K562 (cell line): ENCODE measurements at regions not wholly inside any gene's neighbourhood (a gene's known extent, or its start where the extent isn't known, plus 50 kb on each side); places are given as distances from the start of the nearest gene placed in this dataset.
"Not testable (repeated sequence)": the region's sequence is repeated elsewhere in the genome, so short reads cannot be mapped to it uniquely, and the experiment has no call there.

ENCODE experiments used
- ATAC-seq: fragments of 200-7000 bp; cut with Tn5 transposase; 3 replicates; pipeline ENCODE4 v1.9.1; 2020; ENCODE audit warnings: moderate library complexity
- BruUV-seq: library from RNA; stranded (reverse); fragments of 400-500 nt; replicated peaks from 2 replicates; lab custom pipeline; 2021; lab: Mats Ljungman, UMichigan
- CTCF ChIA-PET: fragments of 300-600 bp; formaldehyde crosslinking; extraction: SDS; loops from one replicate; lab custom pipeline; 2021; ENCODE audit warnings: low intra/inter-chr PET ratio; lab: Yijun Ruan, JAX
- POLR2A ChIA-PET: fragments of 300-600, 350-650 bp; sonication (Branson Sonifier 250); formaldehyde crosslinking; extraction: SDS; loops from one replicate; lab custom pipeline; 2021; ENCODE audit warnings: antibody characterized with exemption, inconsistent platforms; lab: Yijun Ruan, JAX
- DNase-seq, 4 experiments: peaks; one replicate each; pipeline versions ENCODE4 v3.0.0 to v3.0.0-alpha.2; 2011 to 2018; ENCODE audit warnings: low spot score in 3 of 4, mixed read lengths in 3 of 4; ENCODE audit errors: extremely low read depth in 1 of 4
- FAIRE-seq: peaks from 2 replicates; lab custom pipeline; 2011; peaks lifted over from hg19 to GRCh38; lab: Jason Lieb, UNC
- H2AFZ ChIP-seq: 2 replicates; pipeline ENCODE4 v1.6.0; 2011; ENCODE audit warnings: low read depth, low read length, control low read depth, inconsistent platforms
- H3K27ac ChIP-seq: fragments of 200-600 bp; 3 replicates; pipeline ENCODE4 v1.8.0; 2011; ENCODE audit warnings: low read depth, mild to moderate bottlenecking, control low read depth, inconsistent platforms, low read length, moderate library complexity, mixed read lengths; ENCODE audit errors: extremely low read depth
- H3K27me3 ChIP-seq, 2 experiments: fragments of 300-600 bp in 1 of 2; 2 replicates in 1 of 2; 3 replicates in 1 of 2; pipeline versions ENCODE4 v1.6.0 to v1.8.0; 2011; ENCODE audit warnings: inconsistent platforms in 2 of 2, low read length in 2 of 2, mild to moderate bottlenecking in 1 of 2, mixed read lengths in 1 of 2, moderate library complexity in 1 of 2; ENCODE audit not compliant: control insufficient read depth in 2 of 2, insufficient read depth in 2 of 2
- H3K36me3 ChIP-seq: fragments of 300-600 bp; 3 replicates; pipeline ENCODE4 v1.8.0; 2011; ENCODE audit warnings: mild to moderate bottlenecking, low read length, inconsistent platforms; ENCODE audit not compliant: control insufficient read depth, insufficient read depth
- H3K4me1 ChIP-seq, 2 experiments: fragments of 200-600 bp in 1 of 2; replicated peaks in 1 of 2; 2 replicates in 1 of 2; 3 replicates in 1 of 2; pipeline versions ENCODE4 v1.5.1 to v1.8.0; 2011; ENCODE audit warnings: inconsistent platforms in 2 of 2, low read length in 2 of 2, mild to moderate bottlenecking in 1 of 2, mixed read lengths in 1 of 2, moderate library complexity in 1 of 2; ENCODE audit not compliant: control insufficient read depth in 2 of 2, insufficient read depth in 2 of 2
- H3K4me2 ChIP-seq: 2 replicates; pipeline ENCODE4 v1.6.1; 2011; ENCODE audit warnings: low read length, control low read depth, inconsistent platforms, mixed read lengths; ENCODE audit not compliant: insufficient read depth
- H3K4me3 ChIP-seq: fragments of 200-600 bp; sonication (generic), shearing (Covaris generic); 2 replicates; pipeline ENCODE4 v1.5.1; 2016; ENCODE audit warnings: control low read depth, inconsistent platforms
- H3K79me2 ChIP-seq: fragments of 200-600 bp; 3 replicates; pipeline ENCODE4 v1.8.0; 2011; ENCODE audit warnings: low read length, inconsistent platforms; ENCODE audit not compliant: control insufficient read depth, insufficient read depth
- H3K9ac ChIP-seq, 2 experiments: 2 replicates each; pipeline versions ENCODE4 v1.6.0 to v1.6.1; 2011; ENCODE audit warnings: low read depth in 2 of 2, low read length in 2 of 2, control low read depth in 1 of 2, inconsistent platforms in 1 of 2, mild to moderate bottlenecking in 1 of 2, mixed read lengths in 1 of 2; ENCODE audit not compliant: insufficient read depth in 1 of 2
- H3K9me1 ChIP-seq: one replicate; pipeline ENCODE4 v1.6.0; 2011; ENCODE audit warnings: inconsistent platforms, mild to moderate bottlenecking, low read length, moderate library complexity; ENCODE audit not compliant: control insufficient read depth, insufficient read depth
- H3K9me3 ChIP-seq: replicated peaks from 2 replicates; pipeline ENCODE4 v1.5.1; 2011; ENCODE audit warnings: low read depth, low read length, inconsistent platforms; ENCODE audit not compliant: control insufficient read depth, insufficient read depth
- H4K20me1 ChIP-seq: replicated peaks from 2 replicates; pipeline ENCODE4 v1.6.1; 2011; ENCODE audit warnings: low read length, inconsistent platforms, mixed read lengths; ENCODE audit not compliant: control insufficient read depth, insufficient read depth
- ADNP ChIP-seq: fragments of 200-800 bp; sonication (Bioruptor generic); IDR thresholded peaks from 2 replicates; pipeline ENCODE4 v1.6.1; 2016; ENCODE audit warnings: missing genetic modification characterization, missing compliant biosample characterization
- ARID1B ChIP-seq: fragments of 450-650 bp; IDR thresholded peaks from 2 replicates; pipeline ENCODE4 v1.6.1; 2016; ENCODE audit warnings: antibody characterized with exemption, mild to moderate bottlenecking, inconsistent platforms
- CREB5 ChIP-seq: fragments of 250-450 bp; sonication (Bioruptor Pico); IDR thresholded peaks from 2 replicates; pipeline ENCODE4 v1.5.0; 2020; ENCODE audit warnings: mild to moderate bottlenecking
- TBL1XR1 ChIP-seq, 2 experiments: IDR thresholded peaks; 2 replicates each; pipeline ENCODE4 v1.6.1; 2012; ENCODE audit warnings: improper control_type of control experiment in 2 of 2, low read length in 2 of 2, mild to moderate bottlenecking in 1 of 2
- ZNF384 ChIP-seq: IDR thresholded peaks from 2 replicates; pipeline ENCODE4 v1.6.1; 2012; ENCODE audit warnings: low read depth, low read length, improper control_type of control experiment
- WGBS: fragments of 100-300 bp; shearing (Covaris generic); methylation state at CpG from one replicate; pipeline ENCODE4 v1.1.6; 2016; ENCODE audit warnings: low coverage, mixed read lengths; ENCODE audit not compliant: insufficient coverage; ENCODE audit errors: missing lambda C conversion rate; 5-methylcytosine and 5-hydroxymethylcytosine counted together
- in situ Hi-C: fragments of 300-500 bp; cut with MboI; formaldehyde crosslinking; loops from 4 replicates; pipeline ENCODE4 v1.15.0; 2018; ENCODE audit warnings: inconsistent platforms, mixed read lengths
- intact Hi-C: fragments of 100-400 bp; cut with micrococcal nuclease; formaldehyde crosslinking; loops from 2 replicates; pipeline ENCODE4 v1.14.2; 2022

- H3K4me2 ChIP-seq = not testable (repeated sequence)
Observed at GRCh38 chr1:61018068-61018467, 64.3 kb upstream of the NFIA start.

GRCh38 chr1:61017651-61018050 is 64.7 kb upstream of the NFIA start:
- in situ Hi-C loops (no loop called here), intact Hi-C loops (no loop called here)
- Histone ChIP-seq H3K9me1 (no peaks in the 10 kb centered on the region), H2AFZ (peak overlapping the region; percentile 35), H3K27ac (no peak overlapping the region), H3K9ac (no peak overlapping the region)
- TF ChIP-seq ARID1B (no peak), CREB5 (CRISPR knock-in tag) (no peak), TBL1XR1 (IDR thresholded peaks at IDR 0.05; ENCODE audit: low read length in 2 of 2) (no peak)
- TF ChIP-seq, all 486 proteins: peak for 0
- Histone ChIP-seq H3K4me1 (peaks cover 9 to 29% of the 10 kb centered on the region in 2 experiments; a peak in 4 of 5 replicates), H3K4me2 (no peak overlapping the region), H3K4me3 (no peak overlapping the region), H3K27me3 (no peaks in the 10 kb centered on the region), H3K36me3 (no peaks in the 10 kb centered on the region), H3K9me3 (no peaks in the 10 kb centered on the region), H4K20me1 (no peaks in the 10 kb centered on the region), H3K79me2 (no peaks in the 10 kb centered on the region)
- FAIRE-seq (no peak), DNase-seq (no peak), ATAC-seq (no peak)
- POLR2A ChIA-PET = interaction anchor here (0.7 to 1.9 kb wide), 2 partner anchors 9 to 12 kb away, joined by 3 to 7 read pairs; no protein-coding TSS in a partner anchor
- BruUV-seq = no TSS peak
- WGBS = 21% methylated on average over 1 of the region's 1 CpG
- CTCF ChIA-PET = no interaction called here

More at GRCh38 chr1:61018068-61018467, 64.3 kb upstream of the NFIA start:
- H3K36me3 ChIP-seq, H3K9ac ChIP-seq, H3K9me3 ChIP-seq, H3K27me3 ChIP-seq, H3K4me3 ChIP-seq, intact Hi-C loops, in situ Hi-C loops, H3K27ac ChIP-seq, H3K9me1 ChIP-seq, FAIRE-seq, ATAC-seq, BruUV-seq, H4K20me1 ChIP-seq, H3K79me2 ChIP-seq, CTCF ChIA-PET, DNase-seq: not testable (repeated sequence)
- 68% methylated on average over 6 of the region's 7 CpGs for WGBS
- TF ChIP-seq ADNP (tag) = peak; percentile 38; the same call in 1 of the 2 replicates
- TF ChIP-seq ZNF384 = peak; percentile 44; the same call in 1 of the 2 replicates
- Histone ChIP-seq H3K4me1 (peaks cover 9 to 25% of the 10 kb centered on the region in 2 experiments; a peak in 4 of 5 replicates), H2AFZ (peak overlapping the region; percentile 35; the same call in 1 of the 2 replicates)
- POLR2A ChIA-PET = interaction anchor here (1.9 kb wide), 1 partner anchor 9 kb away, joined by 7 read pairs; no protein-coding TSS in a partner anchor
